SU-DHL-6 (cell line): ENCODE measurements at regions not wholly inside any gene's neighbourhood (a gene's known extent, or its start where the extent isn't known, plus 50 kb on each side); places are given as distances from the start of the nearest gene placed in this dataset.
"Not testable (repeated sequence)": the region's sequence is repeated elsewhere in the genome, so short reads cannot be mapped to it uniquely, and the experiment has no call there.

Source experiments
- H2AFZ ChIP-seq: fragments of 200-600 bp; sonication (generic); 2 replicates; pipeline ENCODE4 v1.6.1; 2014; ENCODE audit warnings: low read depth, mild to moderate bottlenecking, moderate library complexity, mixed read lengths, antibody characterized with exemption, low read length; ENCODE audit not compliant: severe bottlenecking
- H3F3A ChIP-seq: fragments of 200-600 bp; shearing (Covaris generic); 2 replicates; pipeline ENCODE4 v1.6.0; 2016; ENCODE audit warnings: antibody characterized with exemption, mild to moderate bottlenecking; ENCODE audit not compliant: insufficient read depth
- H3K27ac ChIP-seq: fragments of 200-600 bp; sonication (generic); 2 replicates; pipeline ENCODE4 v1.5.1; 2016; ENCODE audit warnings: low read depth, mild to moderate bottlenecking, low read length, moderate library complexity, mixed read lengths
- H3K27me3 ChIP-seq: fragments of 200-600 bp; sonication (generic), shearing (Covaris generic); 2 replicates; pipeline ENCODE4 v1.6.0; 2014; ENCODE audit warnings: mild to moderate bottlenecking, low read length
- H3K36me3 ChIP-seq: fragments of 200-600 bp; sonication (generic); 2 replicates; pipeline ENCODE4 v1.6.1; 2014; ENCODE audit warnings: mild to moderate bottlenecking, low read length, mixed read lengths
- H3K4me2 ChIP-seq: fragments of 300-600, 200-600 bp; shearing (Covaris generic), sonication (generic); 2 replicates; pipeline ENCODE4 v1.6.0; 2014; ENCODE audit warnings: low read length, low read depth, mild to moderate bottlenecking; ENCODE audit not compliant: poor library complexity, severe bottlenecking
- H3K4me3 ChIP-seq: fragments of 200-600 bp; sonication (generic); 2 replicates; pipeline ENCODE4 v1.5.1; 2014; ENCODE audit warnings: antibody characterized with exemption, low read length, mild to moderate bottlenecking, mixed read lengths; ENCODE audit not compliant: insufficient read depth, poor library complexity, severe bottlenecking
- H3K79me2 ChIP-seq: fragments of 200-600 bp; sonication (generic); 2 replicates; pipeline ENCODE4 v1.6.1; 2014; ENCODE audit warnings: mild to moderate bottlenecking, low read length, moderate library complexity; ENCODE audit not compliant: insufficient read depth
- H3K9ac ChIP-seq: fragments of 200-600 bp; sonication (generic); 2 replicates; pipeline ENCODE4 v1.7.0; 2014; ENCODE audit warnings: mild to moderate bottlenecking, low read length
- H3K9me2 ChIP-seq: fragments of 200-600 bp; sonication (generic); replicated peaks from 2 replicates; pipeline ENCODE4 v1.6.1; 2014; ENCODE audit warnings: low read length; ENCODE audit not compliant: insufficient read depth
- H3K9me3 ChIP-seq: fragments of 200-600 bp; sonication (generic); 2 replicates; pipeline ENCODE4 v1.6.1; 2014; ENCODE audit warnings: low read length, mixed read lengths; ENCODE audit not compliant: insufficient read depth
- H4K20me1 ChIP-seq: fragments of 200-600 bp; sonication (generic); 2 replicates; pipeline ENCODE4 v1.6.1; 2014; ENCODE audit warnings: low read depth, mild to moderate bottlenecking, antibody characterized with exemption, low read length, moderate library complexity, mixed read lengths
- CTCF ChIP-seq: fragments of 200-600 bp; sonication (generic); IDR thresholded peaks from one replicate; pipeline ENCODE4 v1.5.1; 2017; ENCODE audit warnings: antibody characterized with exemption, mild to moderate bottlenecking, low read length, moderate library complexity; ENCODE audit not compliant: insufficient read depth, poor library complexity, severe bottlenecking
- EZH2phosphoT487 ChIP-seq: fragments of 200-600 bp; sonication (generic), shearing (Covaris generic); conservative IDR thresholded peaks from 2 replicates; pipeline ENCODE4 v1.6.1; 2018; ENCODE audit warnings: mild to moderate bottlenecking, antibody characterized with exemption, low read length, moderate library complexity, mixed read lengths

GRCh38 chr1:74969566-74970135, 164.5 kb upstream of the LHX8 start:
- H3K9ac ChIP-seq, result no peak overlapping the region

GRCh38 chr1:74971982-74972381, 162.2 kb upstream of the LHX8 start:
- no peak overlapping the region for H3K4me2 ChIP-seq
- 0 out of 2 replicates have a peak, but pooled peaks cover under 1% of the 10 kb centered on the region for H3K9me3 ChIP-seq
- no peak overlapping the region for H2AFZ ChIP-seq

More at GRCh38 chr1:74969566-74970135, 164.5 kb upstream of the LHX8 start:
- Histone ChIP-seq H3K4me2 (no peak overlapping the region), H3K9me3 (no peaks in the 10 kb centered on the region), H3K27ac (no peak overlapping the region), H3K4me3 (no peak overlapping the region), H2AFZ (no peak overlapping the region), H3K9me2 (no peaks in the 10 kb centered on the region), H3K36me3 (no peaks in the 10 kb centered on the region), H4K20me1 (no peaks in the 10 kb centered on the region), H3K79me2 (no peaks in the 10 kb centered on the region), H3K27me3 (no peaks in the 10 kb centered on the region), H3F3A (no peaks in the 10 kb centered on the region)
- no peak for TF ChIP-seq CTCF
- TF ChIP-seq EZH2phosphoT487, result no peak

GRCh38 chr1:74976491-74976890, 157.7 kb upstream of the LHX8 start:
- no peak for TF ChIP-seq CTCF
- no peak for TF ChIP-seq EZH2phosphoT487
- no peaks in the 10 kb centered on the region for H4K20me1 ChIP-seq
- no peak overlapping the region for H3K9ac ChIP-seq
- H3K27me3 ChIP-seq, result no peaks in the 10 kb centered on the region
- no peak overlapping the region for H2AFZ ChIP-seq
- H3K79me2 ChIP-seq, result no peaks in the 10 kb centered on the region
- H3K4me3 ChIP-seq, result no peak overlapping the region
- H3F3A ChIP-seq, result no peaks in the 10 kb centered on the region
- 0 out of 2 replicates have a peak, but pooled peaks cover 4% of the 10 kb centered on the region for H3K9me2 ChIP-seq
- no peaks in the 10 kb centered on the region for H3K36me3 ChIP-seq
- no peak overlapping the region for H3K27ac ChIP-seq
- H3K4me2 ChIP-seq, result no peak overlapping the region
- H3K9me3 ChIP-seq, result 0 out of 2 replicates have a peak, but pooled peaks cover 2% of the 10 kb centered on the region

More at GRCh38 chr1:74971982-74972381, 162.2 kb upstream of the LHX8 start:
- no peaks in the 10 kb centered on the region for H3F3A ChIP-seq
- no peak overlapping the region for H3K4me3 ChIP-seq
- no peaks in the 10 kb centered on the region for H4K20me1 ChIP-seq
- no peaks in the 10 kb centered on the region for H3K79me2 ChIP-seq
- no peaks in the 10 kb centered on the region for H3K36me3 ChIP-seq
- H3K27me3 ChIP-seq, result no peaks in the 10 kb centered on the region
- no peak overlapping the region for H3K27ac ChIP-seq
- no peak overlapping the region for H3K9ac ChIP-seq
- TF ChIP-seq EZH2phosphoT487, result no peak
- TF ChIP-seq CTCF, result no peak
- 0 out of 2 replicates have a peak, but pooled peaks cover under 1% of the 10 kb centered on the region for H3K9me2 ChIP-seq

- not testable (repeated sequence) for H3K4me3 ChIP-seq, H3K27ac ChIP-seq, H3K36me3 ChIP-seq, H3K9me2 ChIP-seq, H3K9ac ChIP-seq, H2AFZ ChIP-seq, H3K9me3 ChIP-seq, H3K79me2 ChIP-seq, H3K27me3 ChIP-seq, H3K4me2 ChIP-seq, H4K20me1 ChIP-seq, H3F3A ChIP-seq
These were observed 141.7 kb upstream of the LHX8 start for GRCh38 chr1:74992448-74992847.
